Mesenchymal stem cell (in vitro differentiated cells and primary cell): ENCODE measurements at regions not wholly inside any gene's neighbourhood (a gene's known extent, or its start where the extent isn't known, plus 50 kb on each side); places are given as distances from the start of the nearest gene placed in this dataset.
A peak's percentile ranks its signal among the peaks of the same experiment; 100 is the strongest.

Experiments
- DNase-seq: peaks from one replicate; pipeline ENCODE4 v3.0.0-alpha.2; 2013
- H2AFZ ChIP-seq: one replicate; pipeline ENCODE4 v1.6.1; 2013; ENCODE audit warnings: low read depth, mild to moderate bottlenecking, control low read depth, inconsistent platforms, low read length, moderate library complexity
- H2AK5ac ChIP-seq: 2 replicates; pipeline ENCODE4 v1.6.1; 2013; ENCODE audit warnings: low read length, moderate library complexity, mild to moderate bottlenecking, inconsistent platforms; ENCODE audit not compliant: severe bottlenecking
- H2BK120ac ChIP-seq: one replicate; pipeline ENCODE4 v1.6.1; 2013; ENCODE audit warnings: low read depth, mild to moderate bottlenecking, inconsistent platforms, low read length, moderate library complexity
- H2BK12ac ChIP-seq, 2 experiments: one replicate each; pipeline ENCODE4 v1.6.1; 2013; ENCODE audit warnings: inconsistent platforms in 2 of 2, low read length in 2 of 2, mild to moderate bottlenecking in 2 of 2, moderate library complexity in 2 of 2, control low read depth in 1 of 2
- H2BK15ac ChIP-seq: one replicate; pipeline ENCODE4 v1.6.1; 2013; ENCODE audit warnings: mild to moderate bottlenecking, low read depth, inconsistent platforms; ENCODE audit not compliant: poor library complexity, severe bottlenecking
- H2BK5ac ChIP-seq: 2 replicates; pipeline ENCODE4 v1.6.1; 2013; ENCODE audit warnings: low read depth, mild to moderate bottlenecking, low read length, control low read depth, inconsistent platforms; ENCODE audit not compliant: poor library complexity, severe bottlenecking
- H3K14ac ChIP-seq, 2 experiments: one replicate each; pipeline ENCODE4 v1.6.1; 2013; ENCODE audit warnings: inconsistent platforms in 2 of 2, low read length in 2 of 2, control low read depth in 1 of 2, mild to moderate bottlenecking in 1 of 2, moderate library complexity in 1 of 2
- H3K18ac ChIP-seq, 2 experiments: one replicate each; pipeline ENCODE4 v1.6.1; 2013; ENCODE audit warnings: inconsistent platforms in 2 of 2, low read length in 2 of 2, control low read depth in 1 of 2, low read depth in 1 of 2, mild to moderate bottlenecking in 1 of 2
- H3K23ac ChIP-seq, 2 experiments: one replicate each; pipeline ENCODE4 v1.6.1; 2013; ENCODE audit warnings: inconsistent platforms in 2 of 2, low read length in 2 of 2, mild to moderate bottlenecking in 2 of 2, moderate library complexity in 2 of 2, control low read depth in 1 of 2
- H3K27ac ChIP-seq: 2 replicates; pipeline ENCODE4 v1.5.1; 2013; ENCODE audit warnings: mild to moderate bottlenecking, moderate library complexity, low read length, control low read depth, inconsistent platforms; ENCODE audit not compliant: poor library complexity, severe bottlenecking
- H3K27me3 ChIP-seq, 2 experiments: 2 replicates each; pipeline versions ENCODE4 v1.6.1 to v1.7.0; 2013; ENCODE audit warnings: low read length in 2 of 2, mild to moderate bottlenecking in 2 of 2, moderate library complexity in 2 of 2, control low read depth in 1 of 2, inconsistent platforms in 1 of 2; ENCODE audit not compliant: control insufficient read depth in 1 of 2, insufficient read depth in 1 of 2
- H3K36me3 ChIP-seq, 2 experiments: 2 replicates each; pipeline versions ENCODE4 v1.6.1 to v1.7.0; 2013; ENCODE audit warnings: low read length in 2 of 2, control low read depth in 1 of 2, inconsistent platforms in 1 of 2, low read depth in 1 of 2, mild to moderate bottlenecking in 1 of 2; ENCODE audit not compliant: insufficient read depth in 2 of 2, control insufficient read depth in 1 of 2
- H3K4ac ChIP-seq, 2 experiments: one replicate each; pipeline ENCODE4 v1.6.1; 2013; ENCODE audit warnings: inconsistent platforms in 2 of 2, low read length in 2 of 2, mild to moderate bottlenecking in 2 of 2, moderate library complexity in 2 of 2, control low read depth in 1 of 2, low read depth in 1 of 2
- H3K4me1 ChIP-seq: 2 replicates; pipeline ENCODE4 v1.6.1; 2013; ENCODE audit warnings: low read depth, low read length, control low read depth; ENCODE audit not compliant: control insufficient read depth, insufficient read depth
- H3K4me2 ChIP-seq: 2 replicates; pipeline ENCODE4 v1.6.1; 2013; ENCODE audit warnings: low read length, mild to moderate bottlenecking, inconsistent platforms; ENCODE audit not compliant: poor library complexity, severe bottlenecking
- H3K4me3 ChIP-seq, 2 experiments: 2 replicates each; pipeline versions ENCODE4 v1.5.1 to v1.7.0; 2013; ENCODE audit warnings: low read length in 2 of 2, mild to moderate bottlenecking in 2 of 2, control low read depth in 1 of 2, low read depth in 1 of 2; ENCODE audit not compliant: insufficient read depth in 1 of 2
- H3K79me1 ChIP-seq: replicated peaks from 2 replicates; pipeline ENCODE4 v1.6.1; 2013; ENCODE audit warnings: mild to moderate bottlenecking, control low read depth, low read length, inconsistent platforms; ENCODE audit not compliant: poor library complexity, severe bottlenecking
- H3K9ac ChIP-seq: 2 replicates; pipeline ENCODE4 v1.7.0; 2013; ENCODE audit warnings: mild to moderate bottlenecking, low read length, moderate library complexity
- H3K9me3 ChIP-seq: 2 replicates; pipeline ENCODE4 v1.7.0; 2013; ENCODE audit warnings: mild to moderate bottlenecking, low read length; ENCODE audit not compliant: control insufficient read depth
- H4K8ac ChIP-seq: one replicate; pipeline ENCODE4 v1.6.1; 2013; ENCODE audit warnings: inconsistent platforms, mild to moderate bottlenecking, low read length, moderate library complexity
- H4K91ac ChIP-seq: one replicate; pipeline ENCODE4 v1.6.1; 2013; ENCODE audit warnings: mild to moderate bottlenecking, low read length, inconsistent platforms
- WGBS: methylation state at CpG from one replicate; pipeline ENCODE4 v1.1.7; 2013; ENCODE audit warnings: mixed read lengths; 5-methylcytosine and 5-hydroxymethylcytosine counted together

DNA sequence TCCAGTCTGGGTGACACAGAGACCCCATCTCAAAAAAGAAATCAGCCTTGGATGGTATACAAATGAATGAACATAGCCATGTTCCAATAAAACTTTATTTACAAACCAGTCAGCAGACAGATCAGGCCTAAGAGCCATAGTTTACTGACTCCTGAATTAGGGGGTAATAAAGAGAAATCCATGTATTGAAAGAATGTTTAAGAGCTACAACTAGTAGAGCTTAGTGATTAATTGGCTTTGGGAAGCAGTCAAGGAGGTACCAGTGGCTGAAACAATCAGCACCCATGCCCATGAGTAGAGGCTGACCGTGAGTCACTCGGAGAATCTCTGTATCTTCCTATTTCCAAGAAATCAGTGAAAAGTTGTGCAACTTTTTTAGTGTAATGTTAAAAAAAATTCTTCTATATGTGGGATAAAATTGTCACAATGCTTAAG, 223.6 kb upstream of the RREB1 start:
- Histone ChIP-seq H3K4me2 (no peak overlapping the region), H3K9ac (no peak overlapping the region), H2AK5ac (no peak overlapping the region), H3K9me3 (no peaks in the 10 kb centered on the region), H3K79me1 (no peaks in the 10 kb centered on the region), H4K91ac (no peak overlapping the region), H2BK15ac (no peak overlapping the region), H3K23ac (no peak overlapping the region), H2AFZ (no peak overlapping the region), H4K8ac (no peak overlapping the region), H3K4me1 (no peaks in the 10 kb centered on the region), H3K27ac (no peak overlapping the region), H3K14ac (no peak overlapping the region), H3K27me3 (peaks cover 0 to 9% of the 10 kb centered on the region in 2 experiments), H2BK12ac (no peak overlapping the region), H2BK120ac (no peak overlapping the region), H3K36me3 (no peaks in the 10 kb centered on the region), H3K4me3 (no peak overlapping the region), H2BK5ac (no peak overlapping the region), H3K18ac (no peak overlapping the region), H3K4ac (no peak overlapping the region)
- WGBS: no CpG with 5 or more reads among the region's 2 CpGs
- no peak for DNase-seq

DNA sequence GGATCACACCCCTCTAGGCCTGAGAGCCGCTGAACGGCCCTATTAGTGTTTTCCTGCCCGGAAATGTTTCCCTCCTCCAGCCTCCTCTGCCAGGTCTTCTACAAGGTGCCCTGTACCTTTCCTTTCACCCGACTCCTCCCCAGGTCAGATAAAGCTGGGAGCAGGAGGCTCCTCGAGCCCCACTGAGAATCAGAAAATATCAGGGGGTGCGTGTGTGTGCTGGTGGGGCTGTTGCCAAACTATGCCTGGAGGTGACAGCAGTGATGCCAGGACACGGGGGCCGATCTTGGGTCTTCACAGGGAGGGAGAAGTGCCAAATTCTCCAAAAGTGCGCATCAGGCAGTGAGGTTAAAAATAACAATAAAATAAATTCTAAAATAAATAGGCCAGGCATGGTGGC, 222.8 kb upstream of the RREB1 start:
- no peak for DNase-seq
- H3K4me2 ChIP-seq: no peak overlapping the region

DNA sequence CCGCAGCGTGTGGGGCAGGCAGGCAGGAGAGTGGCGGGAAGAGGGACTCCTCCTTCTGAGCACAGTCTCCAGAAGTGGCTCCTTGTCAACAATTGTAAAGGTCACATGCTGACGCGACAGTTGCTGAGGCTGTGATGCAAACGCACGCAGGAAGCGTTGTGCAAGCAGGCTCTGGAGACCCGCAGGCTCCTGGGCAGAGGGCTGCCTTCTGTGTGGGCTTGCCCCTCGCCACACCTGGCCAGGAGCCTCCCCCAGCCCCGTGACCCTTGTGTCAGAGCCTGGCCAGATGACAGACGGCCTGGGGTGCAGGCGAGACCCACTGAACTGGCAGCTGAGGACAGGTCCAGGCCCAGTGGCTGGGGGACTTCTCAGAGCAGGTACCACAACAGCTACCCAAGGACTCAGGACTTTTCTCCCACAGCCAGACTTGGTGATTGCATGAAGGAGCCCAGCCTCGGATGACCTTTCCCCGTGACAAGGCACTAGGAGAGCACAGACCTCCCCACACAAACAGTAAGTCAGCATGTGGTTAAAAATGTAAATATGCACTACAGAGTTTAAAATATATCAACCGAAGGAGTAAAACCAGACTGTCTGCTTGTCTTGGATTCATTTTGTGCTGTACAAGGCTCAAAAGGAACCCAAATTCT, 222.1 kb upstream of the RREB1 start:
- Histone ChIP-seq H3K4me3 (no peak overlapping the region), H2BK120ac (peak overlapping the region; percentile 66), H3K9me3 (no peaks in the 10 kb centered on the region), H3K4ac (peak overlapping the region; percentile 19 to 58), H3K27ac (no peak overlapping the region), H3K79me1 (no peaks in the 10 kb centered on the region), H4K91ac (peak overlapping the region; percentile 94), H4K8ac (peak overlapping the region; percentile 52), H2BK12ac (peak overlapping the region; percentile 44 to 91), H2AK5ac (no peak overlapping the region), H3K4me1 (peaks cover 2% of the 10 kb centered on the region), H2BK5ac (no peak overlapping the region), H3K18ac (peak overlapping the region; percentile 79 to 84), H2BK15ac (peak overlapping the region; percentile 90), H3K36me3 (no peaks in the 10 kb centered on the region), H3K9ac (no peak overlapping the region), H2AFZ (no peak overlapping the region), H3K23ac (no peak overlapping the region), H3K4me2 (no peak overlapping the region), H3K27me3 (peaks cover 0 to 9% of the 10 kb centered on the region in 2 experiments), H3K14ac (peak overlapping the region in 1 of 2 experiments; percentile 30)
- 74% methylated on average over 14 of the region's 16 CpGs for WGBS
- peak; percentile 56 for DNase-seq

More for the DNA sequence above, 222.8 kb upstream of the RREB1 start:
- Histone ChIP-seq H2AK5ac (no peak overlapping the region), H2AFZ (no peak overlapping the region), H2BK12ac (peak overlapping the region in 1 of 2 experiments; percentile 34), H2BK15ac (no peak overlapping the region), H4K91ac (no peak overlapping the region), H4K8ac (no peak overlapping the region), H3K4me1 (no peaks in the 10 kb centered on the region), H3K9ac (no peak overlapping the region), H3K79me1 (no peaks in the 10 kb centered on the region), H2BK5ac (no peak overlapping the region), H3K27ac (no peak overlapping the region), H3K27me3 (peaks cover 0 to 9% of the 10 kb centered on the region in 2 experiments), H3K23ac (no peak overlapping the region), H3K14ac (peak overlapping the region in 1 of 2 experiments; percentile 51), H3K36me3 (no peaks in the 10 kb centered on the region), H3K9me3 (no peaks in the 10 kb centered on the region), H3K4me3 (no peak overlapping the region), H2BK120ac (no peak overlapping the region), H3K18ac (no peak overlapping the region), H3K4ac (no peak overlapping the region)
- 97% methylated on average over 8 of the region's 9 CpGs for WGBS

DNA sequence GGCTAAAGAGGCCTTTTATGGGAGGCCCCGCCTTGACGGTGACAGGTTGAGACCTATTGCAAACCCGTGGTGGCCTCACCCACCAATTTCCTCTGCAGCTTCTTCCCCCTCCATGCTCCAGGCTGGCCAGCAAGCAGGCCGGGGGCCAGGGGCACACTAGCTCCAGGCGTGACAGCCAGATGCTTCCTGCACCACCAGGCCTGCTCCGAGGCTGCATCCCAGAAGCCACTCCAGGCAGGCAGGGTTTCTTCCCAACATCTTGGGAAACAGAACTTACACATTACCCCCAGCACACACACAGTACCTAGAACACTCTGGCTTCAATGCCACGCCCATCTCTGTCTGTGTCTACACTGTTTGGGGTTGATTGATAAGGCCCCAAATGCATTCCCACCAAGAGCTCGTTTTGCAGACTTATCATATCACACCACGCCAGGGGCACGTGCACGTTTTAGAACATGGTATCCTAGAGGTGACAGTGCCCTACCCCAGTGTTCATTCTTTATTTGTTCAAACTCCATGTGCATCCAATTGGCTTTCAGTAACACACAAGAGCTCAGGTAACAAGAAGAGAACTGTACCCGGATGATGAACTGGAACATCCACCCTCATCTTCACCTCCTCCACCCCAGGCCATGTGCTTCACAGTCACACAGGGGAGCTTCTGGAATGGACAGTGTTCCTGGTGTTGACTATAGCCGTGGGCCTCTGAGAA, 221.4 kb upstream of the RREB1 start:
- Histone ChIP-seq H3K36me3 (no peaks in the 10 kb centered on the region), H3K9ac (no peak overlapping the region), H2AFZ (no peak overlapping the region), H3K27ac (no peak overlapping the region), H3K23ac (no peak overlapping the region), H3K9me3 (no peaks in the 10 kb centered on the region), H4K8ac (no peak overlapping the region), H3K4ac (peak overlapping the region in 1 of 2 experiments; percentile 38), H2BK12ac (peak overlapping the region in 1 of 2 experiments; percentile 67), H2AK5ac (no peak overlapping the region), H3K4me3 (no peak overlapping the region), H3K4me2 (no peak overlapping the region), H3K27me3 (peaks cover 0 to 6% of the 10 kb centered on the region in 2 experiments), H2BK120ac (no peak overlapping the region), H4K91ac (no peak overlapping the region), H3K14ac (peak overlapping the region in 1 of 2 experiments; percentile 92), H3K18ac (peak overlapping the region; percentile 19 to 46), H3K79me1 (no peaks in the 10 kb centered on the region), H2BK15ac (no peak overlapping the region), H2BK5ac (no peak overlapping the region), H3K4me1 (peaks cover 2% of the 10 kb centered on the region)
- WGBS: 78% methylated on average over 13 of the region's 13 CpGs
- no peak for DNase-seq
